Nephron (organoid): ENCODE measurements at regions not wholly inside any gene's neighbourhood (a gene's known extent, or its start where the extent isn't known, plus 50 kb on each side); places are given as distances from the start of the nearest gene placed in this dataset.
A peak's percentile ranks its signal among the peaks of the same experiment; 100 is the strongest.

ENCODE experiments used
- H3K27ac Mint-ChIP-seq, 3 experiments: 2 replicates each; pipeline ENCODE4 v1.8.0; 2020; ENCODE audit warnings: mixed read lengths in 3 of 3, mild to moderate bottlenecking in 2 of 3, moderate library complexity in 1 of 3
- H3K27me3 Mint-ChIP-seq: 2 replicates; pipeline ENCODE4 v1.8.0; 2021; ENCODE audit warnings: low read depth, mild to moderate bottlenecking, moderate library complexity, mixed read lengths
- H3K36me3 Mint-ChIP-seq: 2 replicates; pipeline ENCODE4 v1.8.0; 2020; ENCODE audit warnings: low read depth, mixed read lengths
- H3K4me1 Mint-ChIP-seq: 2 replicates; pipeline ENCODE4 v1.8.0; 2020; ENCODE audit warnings: mixed read lengths
- H3K4me3 Mint-ChIP-seq, 3 experiments: 2 replicates each; pipeline ENCODE4 v1.8.0; 2020; ENCODE audit warnings: mild to moderate bottlenecking in 3 of 3, mixed read lengths in 3 of 3, moderate library complexity in 2 of 3
- H3K9me3 Mint-ChIP-seq: 2 replicates; pipeline ENCODE4 v1.8.0; 2020; ENCODE audit warnings: mixed read lengths
- TF ChIP-seq, protein P1 (sequence below), 3 experiments: fragments of 200-600 bp; sonication (generic); IDR thresholded peaks; one replicate each; pipeline ENCODE4 v1.5.0; 2021; ENCODE audit warnings: antibody characterized with exemption in 3 of 3; ENCODE audit not compliant: unreplicated experiment in 3 of 3

- Mint-ChIP-seq H3K4me1 (peaks cover 17% of the 10 kb centered on the region), H3K9me3 (no peaks in the 10 kb centered on the region), H3K27me3 (peaks cover 3% of the 10 kb centered on the region), H3K4me3 (no peak overlapping the region), H3K27ac (peak overlapping the region; percentile 12 to 68 (median 23)), H3K36me3 (no peaks in the 10 kb centered on the region)
- TF ChIP-seq, protein P1, sequence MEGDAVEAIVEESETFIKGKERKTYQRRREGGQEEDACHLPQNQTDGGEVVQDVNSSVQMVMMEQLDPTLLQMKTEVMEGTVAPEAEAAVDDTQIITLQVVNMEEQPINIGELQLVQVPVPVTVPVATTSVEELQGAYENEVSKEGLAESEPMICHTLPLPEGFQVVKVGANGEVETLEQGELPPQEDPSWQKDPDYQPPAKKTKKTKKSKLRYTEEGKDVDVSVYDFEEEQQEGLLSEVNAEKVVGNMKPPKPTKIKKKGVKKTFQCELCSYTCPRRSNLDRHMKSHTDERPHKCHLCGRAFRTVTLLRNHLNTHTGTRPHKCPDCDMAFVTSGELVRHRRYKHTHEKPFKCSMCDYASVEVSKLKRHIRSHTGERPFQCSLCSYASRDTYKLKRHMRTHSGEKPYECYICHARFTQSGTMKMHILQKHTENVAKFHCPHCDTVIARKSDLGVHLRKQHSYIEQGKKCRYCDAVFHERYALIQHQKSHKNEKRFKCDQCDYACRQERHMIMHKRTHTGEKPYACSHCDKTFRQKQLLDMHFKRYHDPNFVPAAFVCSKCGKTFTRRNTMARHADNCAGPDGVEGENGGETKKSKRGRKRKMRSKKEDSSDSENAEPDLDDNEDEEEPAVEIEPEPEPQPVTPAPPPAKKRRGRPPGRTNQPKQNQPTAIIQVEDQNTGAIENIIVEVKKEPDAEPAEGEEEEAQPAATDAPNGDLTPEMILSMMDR (IDR thresholded peaks at IDR 0.05; ENCODE audit: unreplicated experiment in 3 of 3): no peak
Observed at GRCh38 chr2:215684448-215685237, 248.8 kb upstream of the FN1 start.

DNA sequence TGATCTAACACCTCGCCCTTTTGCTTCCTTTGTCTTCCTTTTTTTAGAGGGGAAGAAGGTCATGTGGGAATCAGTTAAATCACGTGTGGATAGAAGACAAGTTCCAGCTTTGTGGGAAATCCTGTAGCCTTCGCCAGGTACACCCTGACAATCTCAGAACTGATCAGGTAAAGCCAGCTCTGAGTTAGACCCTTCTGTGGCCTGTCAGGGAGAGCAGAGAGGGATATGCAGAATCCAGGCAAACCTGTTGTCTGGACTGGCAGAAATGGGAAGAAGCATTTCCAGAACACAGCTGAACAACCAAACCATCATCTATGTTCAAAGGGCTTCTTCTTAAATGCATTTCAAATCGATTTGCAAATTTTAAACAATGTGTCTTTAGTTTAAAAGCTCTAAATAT is 247.4 kb upstream of the FN1 start:
- TF ChIP-seq, protein P1 (IDR thresholded peaks at IDR 0.05; ENCODE audit: unreplicated experiment in 3 of 3): no peak
- H3K27ac Mint-ChIP-seq: no peak overlapping the region
- H3K4me1 Mint-ChIP-seq: peaks cover 19% of the 10 kb centered on the region
- H3K9me3 Mint-ChIP-seq: no peaks in the 10 kb centered on the region
- no peak overlapping the region for H3K4me3 Mint-ChIP-seq
- H3K36me3 Mint-ChIP-seq: no peaks in the 10 kb centered on the region
- peaks cover 2% of the 10 kb centered on the region for H3K27me3 Mint-ChIP-seq

GRCh38 chr2:215681799-215682596 is 246.1 kb upstream of the FN1 start:
- peaks cover 26% of the 10 kb centered on the region for H3K4me1 Mint-ChIP-seq
- no peak overlapping the region for H3K27ac Mint-ChIP-seq
- H3K4me3 Mint-ChIP-seq: no peak overlapping the region
- H3K9me3 Mint-ChIP-seq: no peaks in the 10 kb centered on the region
- H3K36me3 Mint-ChIP-seq: no peaks in the 10 kb centered on the region
- TF ChIP-seq, protein P1 (IDR thresholded peaks at IDR 0.05; ENCODE audit: unreplicated experiment in 3 of 3): no peak
- H3K27me3 Mint-ChIP-seq: no peaks in the 10 kb centered on the region

DNA sequence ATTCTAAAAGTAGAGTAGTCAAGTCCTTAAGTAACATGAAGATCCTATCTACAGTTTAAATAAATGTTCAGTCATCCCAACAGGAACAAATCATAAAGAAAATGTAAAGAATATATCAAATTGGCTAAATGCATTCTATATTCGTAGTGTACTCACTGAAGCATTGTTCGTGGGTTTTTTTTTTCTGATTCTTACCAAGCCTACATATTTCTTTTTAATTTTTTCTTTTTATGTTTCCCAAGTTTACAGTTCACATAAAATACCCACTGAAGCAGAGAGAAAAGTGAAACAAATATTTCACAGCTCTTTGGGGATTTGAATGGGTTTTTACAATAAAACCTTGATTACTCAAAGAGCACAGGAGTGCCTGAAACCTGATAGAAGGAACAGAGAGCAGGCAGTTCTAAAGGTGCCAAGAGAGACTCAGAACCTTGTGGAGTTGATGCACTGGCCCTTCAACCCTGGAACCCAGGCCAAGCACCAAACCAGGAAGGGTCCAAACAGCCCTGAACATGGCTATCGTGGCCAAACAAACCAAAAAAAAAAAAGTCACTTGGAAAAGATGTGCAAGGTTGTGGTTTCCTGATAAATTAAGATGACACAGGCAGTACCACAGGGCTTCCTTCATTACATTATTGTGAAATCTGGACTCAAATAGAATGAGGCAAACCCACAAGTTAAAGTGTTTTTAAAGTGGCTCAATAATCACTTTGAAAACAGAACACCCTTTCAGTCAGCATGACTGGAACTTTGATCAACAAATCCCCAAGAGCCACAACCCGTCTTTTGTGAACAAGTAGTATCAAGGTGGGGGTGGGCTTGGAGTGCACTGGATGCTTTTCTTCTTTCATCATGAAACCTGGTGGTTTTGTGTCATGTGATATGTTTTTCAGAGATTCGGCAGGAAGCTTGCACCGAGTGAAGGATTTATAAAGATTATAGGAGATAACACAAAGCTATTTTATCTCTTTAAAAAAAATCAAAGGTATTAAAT is 245.0 kb upstream of the FN1 start:
- Mint-ChIP-seq H3K4me3 (no peak overlapping the region), H3K9me3 (no peaks in the 10 kb centered on the region), H3K27me3 (no peaks in the 10 kb centered on the region), H3K27ac (no peak overlapping the region), H3K4me1 (peaks cover 26% of the 10 kb centered on the region), H3K36me3 (no peaks in the 10 kb centered on the region)
- TF ChIP-seq, protein P1 (IDR thresholded peaks at IDR 0.05; ENCODE audit: unreplicated experiment in 3 of 3): no peak

- H3K4me1 Mint-ChIP-seq: peaks cover 14% of the 10 kb centered on the region
- H3K9me3 Mint-ChIP-seq: peaks cover 4% of the 10 kb centered on the region
- no peaks in the 10 kb centered on the region for H3K27me3 Mint-ChIP-seq
- peak overlapping the region in 2 of 3 experiments; percentile 0 to 5 for H3K27ac Mint-ChIP-seq
- no peaks in the 10 kb centered on the region for H3K36me3 Mint-ChIP-seq
- TF ChIP-seq, protein P1 (IDR thresholded peaks at IDR 0.05; ENCODE audit: unreplicated experiment in 3 of 3): no peak
- H3K4me3 Mint-ChIP-seq: no peak overlapping the region
Observed at GRCh38 chr2:215678094-215678493, 242.2 kb upstream of the FN1 start.
